Calu3 (cell line): ENCODE measurements at regions not wholly inside any gene's neighbourhood (a gene's known extent, or its start where the extent isn't known, plus 50 kb on each side); places are given as distances from the start of the nearest gene placed in this dataset.
A peak's percentile ranks its signal among the peaks of the same experiment; 100 is the strongest.

Experiments
- BruUV-seq: library from RNA; stranded (reverse); fragments of 400-500 nt; replicated peaks from 2 replicates; lab custom pipeline; 2021; lab: Mats Ljungman, UMichigan
- CTCF ChIA-PET: fragments of 300-600 bp; sonication (Branson Sonifier 250); formaldehyde crosslinking; loops from one replicate; lab custom pipeline; 2022; ENCODE audit warnings: antibody characterized with exemption; lab: Charles Lee
- DNase-seq: peaks from one replicate; pipeline ENCODE4 v3.0.0; 2022
- H3K27ac Mint-ChIP-seq: one replicate; pipeline ENCODE4 v1.8.0; 2022; ENCODE audit warnings: mixed read lengths; ENCODE audit not compliant: unreplicated experiment
- H3K27me3 Mint-ChIP-seq: one replicate; pipeline ENCODE4 v1.8.0; 2022; ENCODE audit warnings: mixed read lengths; ENCODE audit not compliant: unreplicated experiment
- H3K36me3 Mint-ChIP-seq: one replicate; pipeline ENCODE4 v1.8.0; 2022; ENCODE audit warnings: mild to moderate bottlenecking, moderate library complexity, mixed read lengths; ENCODE audit not compliant: insufficient read depth, unreplicated experiment
- H3K4me1 Mint-ChIP-seq: one replicate; pipeline ENCODE4 v1.8.0; 2022; ENCODE audit warnings: mild to moderate bottlenecking, low read depth, mixed read lengths; ENCODE audit not compliant: unreplicated experiment
- H3K4me3 Mint-ChIP-seq: one replicate; pipeline ENCODE4 v1.8.0; 2022; ENCODE audit warnings: mild to moderate bottlenecking, low read depth, moderate library complexity, mixed read lengths; ENCODE audit not compliant: unreplicated experiment
- H3K9me3 Mint-ChIP-seq: one replicate; pipeline ENCODE4 v1.8.0; 2022; ENCODE audit warnings: low read depth, mixed read lengths; ENCODE audit not compliant: unreplicated experiment
- intact Hi-C: fragments of 100-400 bp; cut with micrococcal nuclease; formaldehyde crosslinking; loops from one replicate; pipeline ENCODE4 v1.10.0; 2022; ENCODE audit not compliant: unreplicated experiment
- TF ChIP-seq, protein P1 (sequence below): fragments of 200-600 bp; IDR thresholded peaks from one replicate; pipeline ENCODE4 v1.8.0; 2022; ENCODE audit warnings: antibody characterized with exemption; ENCODE audit not compliant: unreplicated experiment

DNA sequence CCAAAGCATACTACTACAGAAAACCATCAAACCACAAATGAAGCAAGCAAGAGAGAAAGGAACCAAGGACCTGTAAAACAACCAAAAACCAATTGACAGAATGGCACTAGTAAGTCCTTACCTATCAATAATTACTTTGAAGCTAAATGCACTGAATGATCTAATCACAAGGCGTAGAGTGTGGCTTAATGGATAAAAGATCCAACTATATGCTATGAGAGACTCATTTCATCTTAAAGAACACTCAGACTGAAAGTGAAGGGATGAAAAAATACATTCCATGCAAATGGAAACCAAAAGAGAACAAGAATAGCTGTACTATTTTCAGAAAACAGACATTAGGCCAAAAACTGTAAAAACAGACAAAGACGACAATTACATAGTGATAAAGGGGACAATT lies 70.7 kb downstream of the CRPPA start:
- CTCF ChIA-PET = no interaction called here
- H3K4me3 Mint-ChIP-seq = no peak overlapping the region
- peaks cover 12% of the 10 kb centered on the region for H3K9me3 Mint-ChIP-seq
- DNase-seq = no peak
- no peak overlapping the region for H3K27ac Mint-ChIP-seq
- TF ChIP-seq, protein P1, sequence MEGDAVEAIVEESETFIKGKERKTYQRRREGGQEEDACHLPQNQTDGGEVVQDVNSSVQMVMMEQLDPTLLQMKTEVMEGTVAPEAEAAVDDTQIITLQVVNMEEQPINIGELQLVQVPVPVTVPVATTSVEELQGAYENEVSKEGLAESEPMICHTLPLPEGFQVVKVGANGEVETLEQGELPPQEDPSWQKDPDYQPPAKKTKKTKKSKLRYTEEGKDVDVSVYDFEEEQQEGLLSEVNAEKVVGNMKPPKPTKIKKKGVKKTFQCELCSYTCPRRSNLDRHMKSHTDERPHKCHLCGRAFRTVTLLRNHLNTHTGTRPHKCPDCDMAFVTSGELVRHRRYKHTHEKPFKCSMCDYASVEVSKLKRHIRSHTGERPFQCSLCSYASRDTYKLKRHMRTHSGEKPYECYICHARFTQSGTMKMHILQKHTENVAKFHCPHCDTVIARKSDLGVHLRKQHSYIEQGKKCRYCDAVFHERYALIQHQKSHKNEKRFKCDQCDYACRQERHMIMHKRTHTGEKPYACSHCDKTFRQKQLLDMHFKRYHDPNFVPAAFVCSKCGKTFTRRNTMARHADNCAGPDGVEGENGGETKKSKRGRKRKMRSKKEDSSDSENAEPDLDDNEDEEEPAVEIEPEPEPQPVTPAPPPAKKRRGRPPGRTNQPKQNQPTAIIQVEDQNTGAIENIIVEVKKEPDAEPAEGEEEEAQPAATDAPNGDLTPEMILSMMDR = no peak
- no TSS peak for BruUV-seq
- H3K36me3 Mint-ChIP-seq = peaks cover 17% of the 10 kb centered on the region
- H3K4me1 Mint-ChIP-seq = peaks cover 64% of the 10 kb centered on the region
- H3K27me3 Mint-ChIP-seq = no peaks in the 10 kb centered on the region
- intact Hi-C loops = no loop called here

DNA sequence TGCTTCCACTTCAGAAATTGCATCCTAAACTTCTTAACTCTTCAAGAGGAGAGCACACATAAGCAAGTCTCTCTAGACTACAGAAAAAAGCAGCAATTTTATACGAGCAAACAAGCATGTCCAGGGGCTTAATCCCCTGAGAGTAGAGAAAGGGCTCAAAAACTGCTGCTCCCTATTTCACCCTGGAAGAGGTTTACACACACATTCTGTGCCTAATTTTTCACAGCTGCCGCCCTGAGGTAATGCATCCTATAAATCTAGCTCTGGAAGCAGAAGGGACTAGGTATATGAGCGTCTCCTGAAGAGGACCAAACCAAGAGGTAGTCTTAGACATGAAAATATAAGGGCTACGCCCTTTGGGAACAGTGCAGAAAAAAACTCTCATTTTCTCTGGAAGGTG lies 73.1 kb downstream of the CRPPA start:
- no TSS peak for BruUV-seq
- TF ChIP-seq, protein P1 = no peak
- intact Hi-C loops = loop anchor here (5.0 kb wide), 1 partner anchor 46 kb away; no protein-coding TSS in a partner anchor
- peaks cover 60% of the 10 kb centered on the region for H3K4me1 Mint-ChIP-seq
- CTCF ChIA-PET = no interaction called here
- H3K4me3 Mint-ChIP-seq = no peak overlapping the region
- peaks cover 21% of the 10 kb centered on the region for H3K36me3 Mint-ChIP-seq
- H3K27me3 Mint-ChIP-seq = no peaks in the 10 kb centered on the region
- peak overlapping the region; percentile 48 for H3K27ac Mint-ChIP-seq
- H3K9me3 Mint-ChIP-seq = peaks cover 13% of the 10 kb centered on the region
- no peak for DNase-seq

DNA sequence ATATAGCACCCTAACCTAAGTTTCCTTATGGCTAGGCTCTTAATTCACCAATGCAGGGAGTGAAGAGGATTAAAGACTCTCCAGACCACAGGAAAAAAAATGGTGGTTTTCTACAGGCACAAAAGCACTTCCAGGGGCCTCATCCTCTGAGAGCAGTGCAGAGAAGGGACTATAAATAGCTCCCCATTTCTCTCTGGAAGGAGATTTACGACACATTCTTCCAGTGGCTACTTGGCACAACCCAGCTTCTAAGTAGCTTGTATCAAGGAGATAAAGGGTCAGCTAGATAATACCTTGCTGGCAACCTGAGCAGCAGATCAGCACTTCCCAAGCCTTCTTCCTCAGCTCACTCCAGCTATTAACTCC lies 73.5 kb downstream of the CRPPA start:
- peaks cover 16% of the 10 kb centered on the region for H3K36me3 Mint-ChIP-seq
- DNase-seq = no peak
- H3K9me3 Mint-ChIP-seq = peaks cover 13% of the 10 kb centered on the region
- H3K27ac Mint-ChIP-seq = peak overlapping the region; percentile 48
- intact Hi-C loops = loop anchor here (2.0 to 5.0 kb wide), 5 partner anchors 21 to 219 kb away; partner anchors contain the start of gene CRPPA
- TF ChIP-seq, protein P1 = no peak
- H3K27me3 Mint-ChIP-seq = no peaks in the 10 kb centered on the region
- CTCF ChIA-PET = interaction anchor here (1.6 kb wide), 1 partner anchor 48 kb away, joined by 4 read pairs; no protein-coding TSS in a partner anchor
- peaks cover 55% of the 10 kb centered on the region for H3K4me1 Mint-ChIP-seq
- BruUV-seq = no TSS peak
- no peak overlapping the region for H3K4me3 Mint-ChIP-seq

DNA sequence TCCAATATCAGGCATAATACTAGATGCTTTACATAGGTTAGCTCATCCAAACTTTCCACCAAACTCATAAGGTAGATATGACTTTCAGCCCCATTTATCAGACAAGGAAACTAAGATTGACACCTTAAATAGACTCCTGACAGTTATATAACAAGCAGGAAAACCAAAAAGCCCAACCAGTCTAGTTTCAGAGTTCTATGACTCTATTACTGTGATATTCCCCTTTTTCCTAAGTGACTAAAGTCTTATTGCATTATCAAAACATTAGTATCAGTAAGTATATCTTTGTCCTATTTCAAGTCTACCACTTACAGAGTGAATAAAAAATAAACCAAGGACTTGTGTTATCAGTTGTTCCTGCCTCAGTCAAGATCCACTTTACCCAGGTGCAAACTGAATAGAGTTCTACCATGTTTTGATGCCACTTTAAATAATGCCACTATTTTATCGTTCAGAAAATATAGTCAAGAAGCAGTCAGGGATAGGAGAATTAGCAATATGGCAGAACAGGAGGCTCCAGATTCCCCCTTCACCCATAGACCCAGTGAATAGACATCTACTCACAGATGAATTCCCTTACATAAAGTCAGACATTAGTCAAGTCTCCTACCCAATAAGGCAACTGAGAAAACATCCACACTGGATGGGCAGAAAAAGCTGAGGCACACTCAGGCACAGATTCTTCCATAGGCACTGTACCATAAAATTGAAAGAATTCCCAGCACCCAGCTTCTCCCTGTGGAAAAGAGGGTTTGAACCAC lies 74.1 kb downstream of the CRPPA start:
- Mint-ChIP-seq H3K4me1 (peaks cover 50% of the 10 kb centered on the region), H3K4me3 (peak overlapping the region; percentile 8), H3K27ac (peak overlapping the region; percentile 48), H3K27me3 (no peaks in the 10 kb centered on the region), H3K9me3 (peaks cover 13% of the 10 kb centered on the region), H3K36me3 (peaks cover 13% of the 10 kb centered on the region)
- TF ChIP-seq, protein P1 = no peak
- no peak for DNase-seq
- CTCF ChIA-PET = interaction anchor here (0.7 to 2.0 kb wide), 7 partner anchors 29 to 218 kb away, joined by 3 to 18 read pairs (median 4); no protein-coding TSS in a partner anchor
- intact Hi-C loops = loop anchor here (2.0 to 5.0 kb wide), 5 partner anchors 22 to 218 kb away; partner anchors contain the start of gene CRPPA
- BruUV-seq = no TSS peak
